ENCODE measurements at regions not wholly inside any gene's neighbourhood (a gene's known extent, or its start where the extent isn't known, plus 50 kb on each side); places are given as distances from the start of the nearest gene placed in this dataset.

GRCh38 chr15:20348291-20348899 is 193.2 kb downstream of the GOLGA6L6 start:
- WGBS (ENCODE audit: insufficient coverage) = 91% methylated on average over 13 of the region's 13 CpGs
- H3K27ac Mint-ChIP-seq = no peak overlapping the region
- ATAC-seq (ENCODE audit: low read depth) (no peak), DNase-seq (no peak)
- H3K9me3 Mint-ChIP-seq (ENCODE audit: insufficient read depth) = no peaks in the 10 kb centered on the region
- H2AFZ ChIP-seq (ENCODE audit: insufficient read depth, low read depth, low read length, poor library complexity, severe bottlenecking) = no peak overlapping the region
- TF ChIP-seq CTCF (IDR thresholded peaks at IDR 0.05) (no peak), EZH2 (IDR thresholded peaks at IDR 0.05; ENCODE audit: borderline replicate concordance, insufficient read depth, low read depth, low read length, poor library complexity, severe bottlenecking) (no peak)
- ChIA-PET POLR2A (no interaction called here), CTCF (interaction anchor here (1.5 kb wide), 1 partner anchor 8 kb away, joined by 4 read pairs; no protein-coding TSS in a partner anchor)
- H3K4me1 ChIP-seq (ENCODE audit: control insufficient read depth in 2 of 2, insufficient read depth in 2 of 2, low read length in 2 of 2) = no peaks in the 10 kb centered on the region
- no peak overlapping the region for H3K4me3 ChIP-seq (ENCODE audit: control extremely low read depth in 1 of 5, extremely low read depth in 1 of 5, insufficient read depth in 1 of 5, low read depth in 2 of 5, low read length in 4 of 5)
- H3K4me1 Mint-ChIP-seq = no peaks in the 10 kb centered on the region
- H3K79me2 ChIP-seq (ENCODE audit: control insufficient read depth, insufficient read depth, low read length) = no peaks in the 10 kb centered on the region
- H3K4me2 ChIP-seq (replicated peaks; ENCODE audit: low read depth, low read length, poor library complexity, severe bottlenecking) = no peak overlapping the region
- H4K20me1 ChIP-seq (ENCODE audit: control insufficient read depth, insufficient read depth, low read length, poor library complexity, severe bottlenecking) = no peaks in the 10 kb centered on the region
- H3K27me3 ChIP-seq (replicated peaks in 1 of 4; ENCODE audit: control extremely low read depth in 1 of 4, control insufficient read depth in 3 of 4, insufficient read depth in 4 of 4, low read length in 3 of 4) = peaks cover 0 to 6% (median 0%) of the 10 kb centered on the region in 4 experiments
- no peak overlapping the region for H3K27ac ChIP-seq (ENCODE audit: low read length in 2 of 2)
- peaks cover 3% of the 10 kb centered on the region for H3K27me3 Mint-ChIP-seq
- no peaks in the 10 kb centered on the region for H3K36me3 ChIP-seq (replicated peaks in 1 of 2; ENCODE audit: control extremely low read depth in 1 of 2, control insufficient read depth in 1 of 2, extremely low read depth in 1 of 2, insufficient read depth in 2 of 2, low read length in 1 of 2)
- H3K9ac ChIP-seq (ENCODE audit: low read length) = no peak overlapping the region
- H3K4me3 Mint-ChIP-seq = no peak overlapping the region
- H3K9me3 ChIP-seq (ENCODE audit: control extremely low read depth in 1 of 3, control insufficient read depth in 2 of 3, insufficient read depth in 1 of 3, low read length in 2 of 3) = peaks cover 0 to 78% (median 6%) of the 10 kb centered on the region in 3 donors
- intact Hi-C loops (cut with micrococcal nuclease) = no loop called here

GRCh38 chr15:20346082-20346805 is 195.4 kb downstream of the GOLGA6L6 start:
- CTCF ChIA-PET = no interaction called here
- H2AFZ ChIP-seq (ENCODE audit: insufficient read depth, low read depth, low read length, poor library complexity, severe bottlenecking) = no peak overlapping the region
- no peak overlapping the region for H3K27ac Mint-ChIP-seq
- H3K27me3 ChIP-seq (replicated peaks in 1 of 4; ENCODE audit: control extremely low read depth in 1 of 4, control insufficient read depth in 3 of 4, insufficient read depth in 4 of 4, low read length in 3 of 4) = peaks cover 0 to 6% (median 0%) of the 10 kb centered on the region in 4 experiments
- H3K9ac ChIP-seq (ENCODE audit: low read length) = no peak overlapping the region
- TF ChIP-seq EZH2 (IDR thresholded peaks at IDR 0.05; ENCODE audit: borderline replicate concordance, insufficient read depth, low read depth, low read length, poor library complexity, severe bottlenecking) = no peak
- TF ChIP-seq CTCF (IDR thresholded peaks at IDR 0.05) = no peak
- H3K27me3 Mint-ChIP-seq = no peaks in the 10 kb centered on the region
- no peaks in the 10 kb centered on the region for H3K9me3 Mint-ChIP-seq (ENCODE audit: insufficient read depth)
- intact Hi-C loops (cut with micrococcal nuclease) = no loop called here
- H3K79me2 ChIP-seq (ENCODE audit: control insufficient read depth, insufficient read depth, low read length) = no peaks in the 10 kb centered on the region
- no peaks in the 10 kb centered on the region for H3K4me1 ChIP-seq (ENCODE audit: control insufficient read depth in 2 of 2, insufficient read depth in 2 of 2, low read length in 2 of 2)
- POLR2A ChIA-PET = no interaction called here
- no peak overlapping the region for H3K4me3 Mint-ChIP-seq
- H3K4me3 ChIP-seq (ENCODE audit: control extremely low read depth in 1 of 5, extremely low read depth in 1 of 5, insufficient read depth in 1 of 5, low read depth in 2 of 5, low read length in 4 of 5) = no peak overlapping the region
- no peaks in the 10 kb centered on the region for H4K20me1 ChIP-seq (ENCODE audit: control insufficient read depth, insufficient read depth, low read length, poor library complexity, severe bottlenecking)
- H3K36me3 ChIP-seq (replicated peaks in 1 of 2; ENCODE audit: control extremely low read depth in 1 of 2, control insufficient read depth in 1 of 2, extremely low read depth in 1 of 2, insufficient read depth in 2 of 2, low read length in 1 of 2) = no peaks in the 10 kb centered on the region
- peaks cover 0 to 85% (median 6%) of the 10 kb centered on the region in 3 donors for H3K9me3 ChIP-seq (ENCODE audit: control extremely low read depth in 1 of 3, control insufficient read depth in 2 of 3, insufficient read depth in 1 of 3, low read length in 2 of 3)
- no peaks in the 10 kb centered on the region for H3K4me1 Mint-ChIP-seq
- DNase-seq = peak; percentile 14
- ATAC-seq (ENCODE audit: low read depth) = no peak
- H3K4me2 ChIP-seq (replicated peaks; ENCODE audit: low read depth, low read length, poor library complexity, severe bottlenecking) = no peak overlapping the region
- 58% methylated on average over 4 of the region's 4 CpGs for WGBS (ENCODE audit: insufficient coverage)
- H3K27ac ChIP-seq (ENCODE audit: low read length in 2 of 2) = no peak overlapping the region
